GM12878 (cell line): ENCODE measurements at regions not wholly inside any gene's neighbourhood (a gene's known extent, or its start where the extent isn't known, plus 50 kb on each side); places are given as distances from the start of the nearest gene placed in this dataset.

Source experiments
- ATAC-seq: fragments of 200-7000 bp; cut with Tn5 transposase; 3 replicates; pipeline ENCODE4 v1.9.1; 2020; ENCODE audit warnings: mild to moderate bottlenecking, moderate library complexity
- BruUV-seq: library from RNA; stranded (reverse); fragments of 400-500 nt; replicated peaks from 2 replicates; lab custom pipeline; 2021; lab: Mats Ljungman, UMichigan
- CTCF ChIA-PET: fragments of 300-600 bp; sonication (Branson Sonifier 250); formaldehyde crosslinking; extraction: SDS; loops from one replicate; lab custom pipeline; 2021; ENCODE audit warnings: inconsistent platforms; lab: Yijun Ruan, JAX
- POLR2A ChIA-PET: fragments of 350-600 bp; formaldehyde crosslinking; extraction: SDS; loops from one replicate; lab custom pipeline; 2021; ENCODE audit warnings: inconsistent platforms; lab: Charles Lee
- RAD21 ChIA-PET: fragments of 300-600 bp; sonication (Branson Sonifier 250); formaldehyde crosslinking; loops from one replicate; lab custom pipeline; 2023; ENCODE audit warnings: antibody characterized with exemption; ENCODE audit not compliant: unreplicated experiment; lab: Charles Lee
- SMC1A ChIA-PET: fragments of 300-600 bp; sonication (Branson Sonifier 250); formaldehyde crosslinking; loops from one replicate; lab custom pipeline; 2023; ENCODE audit not compliant: unreplicated experiment, uncharacterized antibody; lab: Charles Lee
- DNase-seq: peaks from one replicate; pipeline ENCODE4 v3.0.0-alpha.2; 2011; ENCODE audit warnings: low read depth, low spot score
- FAIRE-seq: peaks from 3 replicates; lab custom pipeline; 2011; peaks lifted over from hg19 to GRCh38; lab: Jason Lieb, UNC
- H2AFZ ChIP-seq: 2 replicates; pipeline ENCODE4 v1.6.0; 2011; ENCODE audit warnings: low read depth, low read length, control low read depth; ENCODE audit not compliant: control insufficient read depth
- H3K27ac ChIP-seq: 2 replicates; pipeline ENCODE4 v1.5.1; 2011; ENCODE audit warnings: control low read depth; ENCODE audit not compliant: control insufficient read depth, insufficient read depth
- H3K27me3 ChIP-seq, 2 experiments: replicated peaks in 1 of 2; 2 replicates each; pipeline versions ENCODE4 v1.6.0 to v1.6.1; 2011; ENCODE audit warnings: low read length in 1 of 2; ENCODE audit not compliant: control insufficient read depth in 2 of 2, insufficient read depth in 2 of 2
- H3K36me3 ChIP-seq, 2 experiments: 2 replicates each; pipeline ENCODE4 v1.5.1; 2011; ENCODE audit warnings: low read length in 1 of 2; ENCODE audit not compliant: control insufficient read depth in 2 of 2, insufficient read depth in 2 of 2
- H3K4me1 ChIP-seq: 2 replicates; pipeline ENCODE4 v1.6.1; 2011; ENCODE audit warnings: mild to moderate bottlenecking, low read length, moderate library complexity, mixed read lengths; ENCODE audit not compliant: control insufficient read depth, insufficient read depth
- H3K4me2 ChIP-seq: 2 replicates; pipeline ENCODE4 v1.6.0; 2011; ENCODE audit warnings: control low read depth; ENCODE audit not compliant: control insufficient read depth, insufficient read depth
- H3K4me3 ChIP-seq: fragments of 200-600 bp; sonication (generic); 2 replicates; pipeline ENCODE4 v1.5.1; 2016
- H3K79me2 ChIP-seq: 2 replicates; pipeline ENCODE4 v1.6.0; 2011; ENCODE audit warnings: low read length; ENCODE audit not compliant: control insufficient read depth, insufficient read depth
- H3K9ac ChIP-seq: 2 replicates; pipeline ENCODE4 v1.8.0; 2011; ENCODE audit warnings: low read length, control low read depth, mixed read lengths; ENCODE audit not compliant: control insufficient read depth, insufficient read depth
- H3K9me3 ChIP-seq: replicated peaks from 3 replicates; pipeline ENCODE4 v1.5.1; 2011; ENCODE audit warnings: mild to moderate bottlenecking, low read length; ENCODE audit not compliant: control insufficient read depth, insufficient read depth
- H4K20me1 ChIP-seq: 2 replicates; pipeline ENCODE4 v1.6.0; 2011; ENCODE audit not compliant: control insufficient read depth, insufficient read depth
- BACH1 ChIP-seq: fragments of 450-650 bp; IDR thresholded peaks from 2 replicates; pipeline ENCODE4 v1.6.1; 2017; ENCODE audit warnings: mild to moderate bottlenecking, borderline replicate concordance
- CREM ChIP-seq: IDR thresholded peaks from 2 replicates; pipeline ENCODE4 v1.6.1; 2014; ENCODE audit warnings: antibody characterized with exemption, low read depth
- EZH2 ChIP-seq: IDR thresholded peaks from 2 replicates; pipeline ENCODE4 v1.6.1; 2012; ENCODE audit warnings: low read depth, mild to moderate bottlenecking, control low read depth, inconsistent platforms, low read length, borderline replicate concordance; ENCODE audit not compliant: control insufficient read depth
- HDAC2 ChIP-seq: fragments of 200-600 bp; sonication (generic); IDR thresholded peaks from 2 replicates; pipeline ENCODE4 v1.6.1; 2017
- IKZF2 ChIP-seq, 2 experiments: fragments of 450-650 bp; IDR thresholded peaks; 2 replicates each; pipeline ENCODE4 v1.6.1; 2017; ENCODE audit warnings: mild to moderate bottlenecking in 2 of 2, moderate library complexity in 2 of 2
- MEF2B ChIP-seq: fragments of 450-650 bp; IDR thresholded peaks from 2 replicates; pipeline ENCODE4 v1.6.1; 2018; ENCODE audit warnings: mild to moderate bottlenecking, moderate library complexity; ENCODE audit not compliant: partially characterized antibody, poor library complexity, severe bottlenecking
- NR2C2 ChIP-seq: IDR thresholded peaks from 2 replicates; pipeline ENCODE4 v1.6.1; 2011; ENCODE audit warnings: borderline replicate concordance, low read depth; ENCODE audit not compliant: control insufficient read depth, insufficient read length
- NR2F1 ChIP-seq: fragments of 450-650 bp; conservative IDR thresholded peaks from 2 replicates; pipeline ENCODE4 v1.6.1; 2017; ENCODE audit warnings: mild to moderate bottlenecking
- PML ChIP-seq: IDR thresholded peaks from 2 replicates; pipeline ENCODE4 v1.6.1; 2012; ENCODE audit warnings: low read length, inconsistent platforms
- RB1 ChIP-seq: fragments of 450-650 bp; formaldehyde crosslinking; IDR thresholded peaks from 2 replicates; pipeline ENCODE4 v1.6.1; 2017; ENCODE audit warnings: mild to moderate bottlenecking, borderline replicate concordance
- RBBP5 ChIP-seq: fragments of 200-600 bp; sonication (generic); conservative IDR thresholded peaks from 2 replicates; pipeline ENCODE4 v1.6.1; 2016
- SREBF1 ChIP-seq: IDR thresholded peaks from 2 replicates; pipeline ENCODE4 v1.6.1; 2012; ENCODE audit warnings: mild to moderate bottlenecking, low read length
- STAT1 ChIP-seq: fragments of 450-650 bp; conservative IDR thresholded peaks from 2 replicates; pipeline ENCODE4 v1.6.1; 2014; ENCODE audit warnings: antibody characterized with exemption, mild to moderate bottlenecking
- STAT3 ChIP-seq: IDR thresholded peaks from 2 replicates; pipeline ENCODE4 v1.6.1; 2011; ENCODE audit warnings: low read depth, low read length, improper control_type of control experiment
- TARDBP ChIP-seq: IDR thresholded peaks from 2 replicates; pipeline ENCODE4 v1.6.1; 2016; ENCODE audit warnings: borderline replicate concordance
- TCF12 ChIP-seq: IDR thresholded peaks from 2 replicates; pipeline ENCODE4 v1.6.1; 2011; ENCODE audit warnings: low read depth, mild to moderate bottlenecking, low read length
- WGBS: methylation state at CpG from one replicate; pipeline ENCODE4 v1.1.6; 2016; ENCODE audit warnings: low lambda C conversion rate; ENCODE audit not compliant: insufficient replicate concordance, insufficient coverage; ENCODE audit errors: missing lambda C conversion rate; 5-methylcytosine and 5-hydroxymethylcytosine counted together
- in situ Hi-C: fragments of 300-500 bp; cut with MboI; formaldehyde crosslinking; loops from 9 replicates; pipeline ENCODE4 v1.14.3; 2018; ENCODE audit warnings: mixed read lengths
- intact Hi-C: fragments of 100-400 bp; cut with micrococcal nuclease; formaldehyde crosslinking; loops from one replicate; pipeline ENCODE4 v1.14.2; 2022; ENCODE audit not compliant: unreplicated experiment
- TF ChIP-seq, protein P1 (sequence below): fragments of 450-650 bp; IDR thresholded peaks from 2 replicates; pipeline ENCODE4 v1.6.1; 2014; ENCODE audit warnings: mild to moderate bottlenecking
- TF ChIP-seq, protein P2 (sequence below): fragments of 450-650 bp; formaldehyde crosslinking; IDR thresholded peaks from 2 replicates; pipeline ENCODE4 v1.4.0; 2020; ENCODE audit warnings: mild to moderate bottlenecking, moderate library complexity
- TF ChIP-seq, protein P3 (sequence below): IDR thresholded peaks from 2 replicates; pipeline ENCODE4 v1.6.1; 2012; ENCODE audit warnings: low read depth, low read length, improper control_type of control experiment

DNA sequence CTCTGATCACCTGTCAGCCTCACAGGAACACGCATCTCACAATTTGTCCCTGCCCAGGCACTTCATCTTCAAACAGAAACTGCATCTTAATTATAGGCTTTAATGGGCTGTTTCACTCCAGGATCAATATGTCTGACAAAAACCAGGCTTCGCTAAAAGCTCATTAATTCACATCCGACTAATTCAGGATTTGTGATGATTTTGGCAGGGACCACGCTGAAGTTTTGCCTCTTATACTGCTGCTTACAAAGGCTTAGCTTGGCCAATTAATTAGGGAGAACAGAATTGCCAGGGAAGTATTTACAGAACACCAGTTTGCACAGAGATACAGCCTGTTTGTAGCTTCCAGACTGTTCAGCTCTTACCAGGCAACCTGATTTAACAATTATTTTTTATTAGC lies 541.0 kb upstream of the SPTLC3 start:
- Histone ChIP-seq H3K4me2 (no peak overlapping the region), H3K9ac (no peak overlapping the region), H3K79me2 (no peaks in the 10 kb centered on the region), H3K4me3 (no peak overlapping the region), H4K20me1 (no peaks in the 10 kb centered on the region), H3K36me3 (no peaks in the 10 kb centered on the region), H2AFZ (no peak overlapping the region), H3K4me1 (no peaks in the 10 kb centered on the region), H3K27me3 (no peaks in the 10 kb centered on the region), H3K27ac (no peak overlapping the region), H3K9me3 (no peaks in the 10 kb centered on the region)
- BruUV-seq, result no TSS peak
- no peak for FAIRE-seq
- RAD21 ChIA-PET, result no interaction called here
- WGBS, result 13% methylated on average over 4 of the region's 4 CpGs
- POLR2A ChIA-PET, result no interaction called here
- SMC1A ChIA-PET, result no interaction called here
- in situ Hi-C loops, result no loop called here
- intact Hi-C loops, result no loop called here
- DNase-seq, result no peak
- ATAC-seq, result no peak
- CTCF ChIA-PET, result interaction anchor here (1.0 kb wide), 1 partner anchor 443 kb away, joined by 3 read pairs; no protein-coding TSS in a partner anchor
- TF ChIP-seq, protein P1, sequence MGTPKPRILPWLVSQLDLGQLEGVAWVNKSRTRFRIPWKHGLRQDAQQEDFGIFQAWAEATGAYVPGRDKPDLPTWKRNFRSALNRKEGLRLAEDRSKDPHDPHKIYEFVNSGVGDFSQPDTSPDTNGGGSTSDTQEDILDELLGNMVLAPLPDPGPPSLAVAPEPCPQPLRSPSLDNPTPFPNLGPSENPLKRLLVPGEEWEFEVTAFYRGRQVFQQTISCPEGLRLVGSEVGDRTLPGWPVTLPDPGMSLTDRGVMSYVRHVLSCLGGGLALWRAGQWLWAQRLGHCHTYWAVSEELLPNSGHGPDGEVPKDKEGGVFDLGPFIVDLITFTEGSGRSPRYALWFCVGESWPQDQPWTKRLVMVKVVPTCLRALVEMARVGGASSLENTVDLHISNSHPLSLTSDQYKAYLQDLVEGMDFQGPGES, result no peak
- TF ChIP-seq STAT3, result no peak
- no peak for TF ChIP-seq RB1
- no peak for TF ChIP-seq RBBP5
- no peak for TF ChIP-seq IKZF2 (IDR thresholded peaks at IDR 0.05)
- TF ChIP-seq SREBF1, result no peak
- TF ChIP-seq, protein P2, sequence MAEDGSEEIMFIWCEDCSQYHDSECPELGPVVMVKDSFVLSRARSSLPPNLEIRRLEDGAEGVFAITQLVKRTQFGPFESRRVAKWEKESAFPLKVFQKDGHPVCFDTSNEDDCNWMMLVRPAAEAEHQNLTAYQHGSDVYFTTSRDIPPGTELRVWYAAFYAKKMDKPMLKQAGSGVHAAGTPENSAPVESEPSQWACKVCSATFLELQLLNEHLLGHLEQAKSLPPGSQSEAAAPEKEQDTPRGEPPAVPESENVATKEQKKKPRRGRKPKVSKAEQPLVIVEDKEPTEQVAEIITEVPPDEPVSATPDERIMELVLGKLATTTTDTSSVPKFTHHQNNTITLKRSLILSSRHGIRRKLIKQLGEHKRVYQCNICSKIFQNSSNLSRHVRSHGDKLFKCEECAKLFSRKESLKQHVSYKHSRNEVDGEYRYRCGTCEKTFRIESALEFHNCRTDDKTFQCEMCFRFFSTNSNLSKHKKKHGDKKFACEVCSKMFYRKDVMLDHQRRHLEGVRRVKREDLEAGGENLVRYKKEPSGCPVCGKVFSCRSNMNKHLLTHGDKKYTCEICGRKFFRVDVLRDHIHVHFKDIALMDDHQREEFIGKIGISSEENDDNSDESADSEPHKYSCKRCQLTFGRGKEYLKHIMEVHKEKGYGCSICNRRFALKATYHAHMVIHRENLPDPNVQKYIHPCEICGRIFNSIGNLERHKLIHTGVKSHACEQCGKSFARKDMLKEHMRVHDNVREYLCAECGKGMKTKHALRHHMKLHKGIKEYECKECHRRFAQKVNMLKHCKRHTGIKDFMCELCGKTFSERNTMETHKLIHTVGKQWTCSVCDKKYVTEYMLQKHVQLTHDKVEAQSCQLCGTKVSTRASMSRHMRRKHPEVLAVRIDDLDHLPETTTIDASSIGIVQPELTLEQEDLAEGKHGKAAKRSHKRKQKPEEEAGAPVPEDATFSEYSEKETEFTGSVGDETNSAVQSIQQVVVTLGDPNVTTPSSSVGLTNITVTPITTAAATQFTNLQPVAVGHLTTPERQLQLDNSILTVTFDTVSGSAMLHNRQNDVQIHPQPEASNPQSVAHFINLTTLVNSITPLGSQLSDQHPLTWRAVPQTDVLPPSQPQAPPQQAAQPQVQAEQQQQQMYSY, result no peak
- no peak for TF ChIP-seq NR2C2
- no peak for TF ChIP-seq TARDBP
- TF ChIP-seq TCF12, result no peak
- no peak for TF ChIP-seq EZH2
- TF ChIP-seq BACH1, result no peak
- TF ChIP-seq STAT1, result no peak
- TF ChIP-seq, protein P3, sequence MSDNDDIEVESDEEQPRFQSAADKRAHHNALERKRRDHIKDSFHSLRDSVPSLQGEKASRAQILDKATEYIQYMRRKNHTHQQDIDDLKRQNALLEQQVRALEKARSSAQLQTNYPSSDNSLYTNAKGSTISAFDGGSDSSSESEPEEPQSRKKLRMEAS, result no peak
- TF ChIP-seq NR2F1, result no peak
- no peak for TF ChIP-seq CREM
- no peak for TF ChIP-seq MEF2B
- TF ChIP-seq PML, result no peak
- TF ChIP-seq HDAC2, result no peak
